Ascending aorta (tissue), 2 donors: ENCODE measurements at regions not wholly inside any gene's neighbourhood (a gene's known extent, or its start where the extent isn't known, plus 50 kb on each side); places are given as distances from the start of the nearest gene placed in this dataset.
"Not testable (repeated sequence)": the region's sequence is repeated elsewhere in the genome, so short reads cannot be mapped to it uniquely, and the experiment has no call there.

Experiments used
- DNase-seq, 2 donors: peaks; one replicate each; pipeline ENCODE4 v3.0.0-alpha.2; 2019; ENCODE audit warnings: low spot score in 2 of 2
- H3K27ac ChIP-seq, 2 donors: fragments of 200-600 bp; sonication (generic); one replicate each; pipeline ENCODE4 v1.5.1; 2016 to 2017; ENCODE audit warnings: mild to moderate bottlenecking in 1 of 2
- H3K27me3 ChIP-seq: fragments of 200-600 bp; sonication (generic); one replicate; pipeline ENCODE4 v1.5.1; 2017
- H3K36me3 ChIP-seq, 2 donors: fragments of 200-600 bp; sonication (generic); one replicate each; pipeline ENCODE4 v1.5.1; 2016
- H3K4me1 ChIP-seq, 2 donors: fragments of 200-600 bp; sonication (generic); one replicate each; pipeline ENCODE4 v1.5.1; 2016 to 2017; ENCODE audit warnings: mild to moderate bottlenecking in 1 of 2
- H3K4me3 ChIP-seq, 2 donors: fragments of 200-600 bp; sonication (generic); one replicate each; pipeline ENCODE4 v1.5.1; 2016 to 2017; ENCODE audit warnings: mild to moderate bottlenecking in 1 of 2
- H3K9me3 ChIP-seq, 2 donors: fragments of 200-600 bp; sonication (generic); one replicate each; pipeline ENCODE4 v1.5.1; 2016
- intact Hi-C: fragments of 100-400 bp; cut with DNase I; formaldehyde crosslinking; loops from one replicate; pipeline ENCODE4 v1.15.1; 2023
- TF ChIP-seq, protein P1 (sequence below), 3 experiments: fragments of 200-600 bp in 2 of 3; fragments of 450-650 bp in 1 of 3; sonication (generic) in 2 of 3; IDR thresholded peaks; one replicate each; pipeline ENCODE4 v1.5.1; 2016 to 2019; ENCODE audit warnings: antibody characterized with exemption in 3 of 3, mild to moderate bottlenecking in 1 of 3, moderate library complexity in 1 of 3

DNA sequence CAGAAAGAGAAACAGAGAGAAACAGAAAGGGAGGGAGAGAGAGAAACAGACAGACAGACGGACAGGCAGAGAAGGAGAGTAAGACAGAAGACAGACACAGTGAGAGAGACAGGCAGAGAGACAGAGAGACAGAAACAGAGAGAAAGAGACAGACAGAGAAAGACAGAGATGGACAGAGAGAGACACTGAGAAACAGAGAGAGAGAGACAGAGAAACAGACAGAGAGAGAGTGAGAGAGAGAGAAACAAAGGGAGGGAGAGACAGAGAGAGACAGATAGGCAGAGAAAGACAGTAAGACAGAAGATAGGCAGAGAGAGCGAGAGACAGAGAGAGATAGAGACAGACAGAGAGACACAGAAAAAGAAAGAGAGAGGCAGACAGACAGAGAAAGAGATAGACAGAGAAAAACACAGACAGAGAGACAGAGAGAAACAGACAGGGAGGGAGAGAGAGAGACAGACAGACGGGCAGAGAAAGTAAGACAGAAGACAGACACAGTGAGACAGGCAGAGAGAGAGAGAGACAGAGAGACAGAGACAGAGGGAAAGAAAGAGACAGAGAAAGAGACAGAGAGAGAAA is 753.4 kb upstream of the DEFB115 start:
- TF ChIP-seq, protein P1, sequence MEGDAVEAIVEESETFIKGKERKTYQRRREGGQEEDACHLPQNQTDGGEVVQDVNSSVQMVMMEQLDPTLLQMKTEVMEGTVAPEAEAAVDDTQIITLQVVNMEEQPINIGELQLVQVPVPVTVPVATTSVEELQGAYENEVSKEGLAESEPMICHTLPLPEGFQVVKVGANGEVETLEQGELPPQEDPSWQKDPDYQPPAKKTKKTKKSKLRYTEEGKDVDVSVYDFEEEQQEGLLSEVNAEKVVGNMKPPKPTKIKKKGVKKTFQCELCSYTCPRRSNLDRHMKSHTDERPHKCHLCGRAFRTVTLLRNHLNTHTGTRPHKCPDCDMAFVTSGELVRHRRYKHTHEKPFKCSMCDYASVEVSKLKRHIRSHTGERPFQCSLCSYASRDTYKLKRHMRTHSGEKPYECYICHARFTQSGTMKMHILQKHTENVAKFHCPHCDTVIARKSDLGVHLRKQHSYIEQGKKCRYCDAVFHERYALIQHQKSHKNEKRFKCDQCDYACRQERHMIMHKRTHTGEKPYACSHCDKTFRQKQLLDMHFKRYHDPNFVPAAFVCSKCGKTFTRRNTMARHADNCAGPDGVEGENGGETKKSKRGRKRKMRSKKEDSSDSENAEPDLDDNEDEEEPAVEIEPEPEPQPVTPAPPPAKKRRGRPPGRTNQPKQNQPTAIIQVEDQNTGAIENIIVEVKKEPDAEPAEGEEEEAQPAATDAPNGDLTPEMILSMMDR (IDR thresholded peaks at IDR 0.05): no peak
- no peaks in the 10 kb centered on the region for H3K9me3 ChIP-seq
- no peak overlapping the region for H3K27ac ChIP-seq
- H3K4me1 ChIP-seq: no peaks in the 10 kb centered on the region
- no peak overlapping the region for H3K4me3 ChIP-seq
- no peaks in the 10 kb centered on the region for H3K36me3 ChIP-seq
- no peaks in the 10 kb centered on the region for H3K27me3 ChIP-seq
- DNase-seq: no peak
- intact Hi-C loops: no loop called here

DNA sequence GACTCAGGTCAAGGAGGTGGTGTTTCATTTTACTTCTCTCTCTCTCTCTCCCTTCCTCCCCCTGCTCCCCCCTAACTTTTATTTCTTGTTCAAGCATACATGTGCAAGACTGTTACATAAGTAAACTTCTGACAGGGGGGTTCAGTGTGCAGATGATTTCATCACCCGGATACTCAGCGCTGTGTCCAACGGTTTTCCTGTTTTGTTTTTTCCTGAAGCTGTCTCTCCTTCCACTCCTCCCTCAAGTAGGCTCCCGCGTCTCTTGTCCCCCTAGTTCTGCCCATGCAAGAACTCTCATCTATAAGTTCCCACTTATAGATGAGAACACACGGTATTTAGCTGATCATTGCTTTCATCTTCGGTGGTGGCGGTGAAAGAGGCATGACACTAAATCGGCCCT is 751.9 kb upstream of the DEFB115 start:
- Histone ChIP-seq H3K36me3 (no peaks in the 10 kb centered on the region), H3K4me1 (no peaks in the 10 kb centered on the region), H3K9me3 (no peaks in the 10 kb centered on the region), H3K27ac (no peak overlapping the region), H3K4me3 (no peak overlapping the region), H3K27me3 (no peaks in the 10 kb centered on the region)
- no peak for DNase-seq
- TF ChIP-seq, protein P1 (IDR thresholded peaks at IDR 0.05): no peak
- intact Hi-C loops: no loop called here

DNA sequence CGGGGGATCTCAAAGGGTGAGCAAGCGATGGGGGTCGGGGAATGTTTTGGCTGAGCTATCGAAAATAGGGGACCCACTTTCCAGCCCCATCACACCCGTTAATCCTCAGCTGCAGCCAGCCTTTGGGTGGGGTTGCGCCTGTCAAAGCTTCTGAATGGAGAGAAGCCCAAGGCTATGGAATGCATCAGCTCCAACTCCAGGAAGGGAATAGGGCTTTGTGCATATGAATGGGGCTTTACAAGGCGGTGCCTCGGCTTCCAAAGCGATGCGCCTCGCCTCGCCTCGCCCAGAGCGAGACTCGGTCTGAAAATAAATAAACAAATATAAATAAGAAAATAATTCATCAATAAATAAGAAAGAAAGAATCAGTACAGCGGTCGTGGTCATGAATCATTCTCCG is 751.4 kb upstream of the DEFB115 start:
- Histone ChIP-seq H3K36me3 (no peaks in the 10 kb centered on the region), H3K27ac (no peak overlapping the region)

DNA sequence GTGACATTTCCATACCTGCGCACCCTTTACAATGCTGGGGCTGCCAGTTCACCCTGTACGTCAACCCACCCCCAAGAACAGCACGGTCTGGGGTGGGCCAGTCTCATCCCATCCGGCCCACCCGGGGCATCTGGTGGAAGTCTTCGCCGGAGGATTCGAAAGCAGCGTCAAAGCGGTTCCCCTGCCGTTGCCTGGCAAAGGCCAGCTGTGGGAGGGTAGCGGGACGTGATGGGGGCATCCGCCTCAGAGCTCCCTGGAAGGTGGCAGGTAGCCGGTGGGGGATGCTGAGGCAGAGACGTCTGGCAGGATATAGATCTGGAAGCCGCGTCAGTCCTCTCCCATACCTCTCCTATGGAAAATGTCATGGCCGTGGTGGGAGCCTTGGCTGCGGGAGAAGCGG is 749.1 kb upstream of the DEFB115 start:
- H3K4me1 ChIP-seq, DNase-seq, H3K4me3 ChIP-seq, H3K36me3 ChIP-seq, H3K27me3 ChIP-seq, H3K27ac ChIP-seq, H3K9me3 ChIP-seq, intact Hi-C loops: not testable (repeated sequence)

More for the DNA sequence above, 751.4 kb upstream of the DEFB115 start:
- no peaks in the 10 kb centered on the region for H3K27me3 ChIP-seq
- peaks cover 0 to 4% of the 10 kb centered on the region in 2 donors for H3K9me3 ChIP-seq
- DNase-seq: no peak
- intact Hi-C loops: no loop called here
- H3K4me1 ChIP-seq: no peaks in the 10 kb centered on the region
- H3K4me3 ChIP-seq: no peak overlapping the region
- TF ChIP-seq, protein P1 (IDR thresholded peaks at IDR 0.05): no peak

DNA sequence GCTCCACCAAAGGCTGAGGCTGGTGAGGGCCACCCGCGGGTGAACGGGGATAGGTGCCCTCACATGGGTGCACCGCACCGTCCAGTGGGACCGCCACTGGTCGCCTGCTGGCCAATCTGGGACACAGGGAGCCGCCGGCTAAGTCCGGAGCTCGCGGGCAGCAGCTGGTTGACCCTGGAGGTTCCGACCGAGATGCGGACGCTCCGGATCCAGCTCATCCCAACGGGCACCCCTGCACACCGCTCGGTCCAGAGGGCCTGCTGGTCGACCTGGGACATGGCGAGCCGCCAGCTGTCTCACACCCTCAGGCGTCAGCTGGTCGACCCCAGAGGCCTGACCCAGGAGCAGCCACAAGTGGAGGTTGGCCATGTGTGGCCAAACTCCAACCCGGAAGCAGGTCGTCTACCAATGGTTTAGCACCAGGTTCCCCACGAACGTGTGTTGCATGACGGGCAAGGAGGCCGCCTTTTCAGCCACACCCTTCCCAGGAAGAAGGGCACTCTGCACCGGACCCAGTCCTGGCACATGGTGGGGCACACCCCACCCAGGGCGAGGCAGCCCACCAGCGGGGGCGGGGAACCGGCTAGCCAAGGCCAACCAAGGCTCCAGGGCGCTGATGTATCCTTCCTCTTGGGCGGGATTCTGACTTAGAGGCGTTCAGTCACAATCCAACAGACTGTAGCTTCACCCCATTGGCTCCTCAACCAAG is 746.0 kb upstream of the DEFB115 start:
- Histone ChIP-seq H3K4me1 (no peaks in the 10 kb centered on the region), H3K27me3 (no peaks in the 10 kb centered on the region), H3K36me3 (no peaks in the 10 kb centered on the region), H3K4me3 (no peak overlapping the region), H3K27ac (no peak overlapping the region), H3K9me3 (peaks cover 0 to 8% of the 10 kb centered on the region in 2 donors)
- TF ChIP-seq, protein P1 (IDR thresholded peaks at IDR 0.05): no peak
- no peak for DNase-seq
- intact Hi-C loops: no loop called here

DNA sequence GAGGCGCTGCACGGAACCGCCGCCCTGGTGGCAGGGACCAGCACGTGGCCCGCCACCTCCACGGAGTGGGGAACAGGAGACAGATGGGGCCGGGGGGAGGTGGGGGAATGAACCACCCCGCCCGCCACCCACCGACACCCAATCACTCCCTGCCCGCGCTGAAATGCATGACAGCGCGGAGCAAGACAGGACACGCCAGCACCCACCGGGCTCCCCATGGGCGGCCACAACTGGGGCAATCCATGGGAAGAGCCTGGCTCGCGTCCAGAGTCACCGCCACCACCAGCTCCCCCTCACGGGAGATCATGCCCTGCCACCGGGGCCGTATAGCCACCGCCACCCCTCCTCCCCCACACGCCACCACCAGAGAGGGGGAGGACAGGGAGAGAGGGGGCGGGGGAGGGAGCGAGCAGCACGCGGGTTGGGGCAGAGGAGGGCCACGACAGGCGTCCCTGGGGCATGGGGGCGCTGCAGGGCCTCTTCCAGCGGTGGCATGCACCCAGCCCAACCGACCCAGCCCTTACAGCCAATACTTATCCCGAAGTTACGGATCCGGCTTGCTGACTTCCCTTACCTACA is 744.3 kb upstream of the DEFB115 start:
- no peaks in the 10 kb centered on the region for H3K36me3 ChIP-seq
- TF ChIP-seq, protein P1 (IDR thresholded peaks at IDR 0.05): no peak
- peaks cover 0 to 8% of the 10 kb centered on the region in 2 donors for H3K9me3 ChIP-seq
- intact Hi-C loops: no loop called here
- H3K4me3 ChIP-seq: no peak overlapping the region
- DNase-seq: no peak
- no peaks in the 10 kb centered on the region for H3K4me1 ChIP-seq
- H3K27me3 ChIP-seq: no peaks in the 10 kb centered on the region
- no peak overlapping the region for H3K27ac ChIP-seq

DNA sequence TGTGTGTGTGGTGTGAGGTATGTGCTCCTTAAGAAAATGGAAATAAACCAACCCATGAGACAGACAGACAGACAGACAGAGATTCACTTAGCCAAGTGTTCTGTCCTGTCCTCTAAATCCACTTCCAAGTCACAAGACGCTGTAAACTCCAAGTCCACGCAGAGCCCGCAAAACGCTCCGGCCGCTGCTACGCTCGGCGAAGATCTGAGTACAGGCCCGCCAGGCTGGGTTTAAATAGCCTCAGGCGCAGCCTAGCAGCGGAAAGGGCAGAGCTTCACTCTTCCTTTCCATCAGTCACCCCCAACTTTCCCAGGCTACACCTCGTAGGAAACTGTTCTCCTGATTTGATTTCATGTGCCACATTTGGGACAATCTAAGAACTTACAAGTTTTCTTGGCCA is 741.5 kb upstream of the DEFB115 start:
- H3K27me3 ChIP-seq, H3K4me3 ChIP-seq, H3K27ac ChIP-seq, DNase-seq, intact Hi-C loops, H3K9me3 ChIP-seq, H3K36me3 ChIP-seq, H3K4me1 ChIP-seq: not testable (repeated sequence)

DNA sequence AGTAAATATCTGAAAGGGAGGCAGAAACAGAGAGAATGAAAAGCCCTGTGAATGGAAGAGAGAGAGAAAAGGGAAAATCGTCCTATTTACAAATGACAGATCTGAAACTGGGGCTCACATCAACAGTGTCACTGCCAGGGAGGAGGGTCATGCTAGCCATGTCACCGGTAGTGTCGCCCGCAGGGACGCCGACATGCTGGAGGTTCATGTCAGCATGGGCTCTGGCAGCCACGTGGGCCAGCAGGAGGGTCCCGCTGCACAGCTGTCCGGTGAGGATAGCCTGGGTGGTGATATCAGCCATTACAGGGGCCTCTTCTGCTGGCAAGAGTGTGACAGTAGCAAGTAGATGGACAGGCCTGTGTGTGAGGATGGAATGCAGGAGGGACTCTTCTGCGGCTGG is 738.6 kb upstream of the DEFB115 start:
- H3K4me1 ChIP-seq, H3K27ac ChIP-seq, H3K4me3 ChIP-seq, DNase-seq, intact Hi-C loops, H3K9me3 ChIP-seq, H3K36me3 ChIP-seq, H3K27me3 ChIP-seq: not testable (repeated sequence)
